HG03039 (cell line): ENCODE measurements at regions not wholly inside any gene's neighbourhood (a gene's known extent, or its start where the extent isn't known, plus 50 kb on each side); places are given as distances from the start of the nearest gene placed in this dataset.
"Not testable (repeated sequence)": the region's sequence is repeated elsewhere in the genome, so short reads cannot be mapped to it uniquely, and the experiment has no call there.

ENCODE experiments used
- ATAC-seq: cut with Tn5 transposase; IDR thresholded peaks from one replicate; pipeline ENCODE4 v1.9.1; 2021; ENCODE audit warnings: mild to moderate bottlenecking, moderate library complexity; ENCODE audit not compliant: unreplicated experiment

GRCh38 chr10:30560326-30560725 is 69.2 kb downstream of the LYZL2 start:
- ATAC-seq, result no peak

- no peak for ATAC-seq
These were observed 70.4 kb downstream of the LYZL2 start for GRCh38 chr10:30559180-30559579.

- ATAC-seq, result no peak
These were observed 71.1 kb downstream of the LYZL2 start for GRCh38 chr10:30558411-30558810.

- ATAC-seq, result no peak
These were observed 71.7 kb downstream of the LYZL2 start for GRCh38 chr10:30557884-30558283.

- ATAC-seq, result no peak
These were observed 73.4 kb downstream of the LYZL2 start for GRCh38 chr10:30556189-30556588.

GRCh38 chr10:30555465-30555864 is 74.1 kb downstream of the LYZL2 start:
- ATAC-seq, result no peak

GRCh38 chr10:30554440-30554825 is 75.1 kb downstream of the LYZL2 start:
- ATAC-seq, result no peak

GRCh38 chr10:30553626-30554439 is 75.7 kb downstream of the LYZL2 start:
- ATAC-seq, result no peak

- no peak for ATAC-seq
These were observed 76.4 kb downstream of the LYZL2 start for GRCh38 chr10:30553018-30553625.

GRCh38 chr10:30550967-30551815 is 78.4 kb downstream of the LYZL2 start:
- no peak for ATAC-seq

- ATAC-seq, result not testable (repeated sequence)
These were observed 80.3 kb downstream of the LYZL2 start for GRCh38 chr10:30549134-30549687.

GRCh38 chr10:30546511-30546910 is 83.0 kb downstream of the LYZL2 start:
- no peak for ATAC-seq

GRCh38 chr10:30542895-30543288 is 86.7 kb downstream of the LYZL2 start:
- peak; percentile 24 for ATAC-seq

- peak; percentile 52 for ATAC-seq
These were observed 87.3 kb downstream of the LYZL2 start for GRCh38 chr10:30542001-30542894.

- ATAC-seq, result no peak
These were observed 89.3 kb downstream of the LYZL2 start for GRCh38 chr10:30540276-30540675.

- no peak for ATAC-seq
These were observed 91.5 kb downstream of the LYZL2 start for GRCh38 chr10:30538086-30538485.

GRCh38 chr10:30537586-30537985 is 92.0 kb downstream of the LYZL2 start:
- no peak for ATAC-seq

- ATAC-seq, result not testable (repeated sequence)
These were observed 92.4 kb downstream of the LYZL2 start for GRCh38 chr10:30537158-30537557.

- no peak for ATAC-seq
These were observed 93.0 kb downstream of the LYZL2 start for GRCh38 chr10:30536578-30536977.

- no peak for ATAC-seq
These were observed 93.9 kb downstream of the LYZL2 start for GRCh38 chr10:30535677-30536076.
